Ovary (tissue), 3 donors: ENCODE measurements at regions not wholly inside any gene's neighbourhood (a gene's known extent, or its start where the extent isn't known, plus 50 kb on each side); places are given as distances from the start of the nearest gene placed in this dataset.

ENCODE experiments used
- POLR2A ChIP-seq: fragments of 450-650 bp; IDR thresholded peaks from one replicate; pipeline ENCODE4 v1.6.1; 2017; ENCODE audit warnings: antibody characterized with exemption, mild to moderate bottlenecking, moderate library complexity
- TF ChIP-seq, protein P1 (sequence below), 3 donors: fragments of 450-650 bp in 2 of 3; fragments of 200-600 bp in 1 of 3; IDR thresholded peaks; one replicate each; pipeline versions ENCODE4 v1.5.1 to v1.8.0; 2016 to 2022; ENCODE audit warnings: antibody characterized with exemption in 3 of 3, mild to moderate bottlenecking in 1 of 3
- donor health status: DM: no; HTN: no; CAD: no.

GRCh38 chr12:131209082-131210070 is 255.7 kb downstream of the ADGRD1 start:
- TF ChIP-seq, protein P1, sequence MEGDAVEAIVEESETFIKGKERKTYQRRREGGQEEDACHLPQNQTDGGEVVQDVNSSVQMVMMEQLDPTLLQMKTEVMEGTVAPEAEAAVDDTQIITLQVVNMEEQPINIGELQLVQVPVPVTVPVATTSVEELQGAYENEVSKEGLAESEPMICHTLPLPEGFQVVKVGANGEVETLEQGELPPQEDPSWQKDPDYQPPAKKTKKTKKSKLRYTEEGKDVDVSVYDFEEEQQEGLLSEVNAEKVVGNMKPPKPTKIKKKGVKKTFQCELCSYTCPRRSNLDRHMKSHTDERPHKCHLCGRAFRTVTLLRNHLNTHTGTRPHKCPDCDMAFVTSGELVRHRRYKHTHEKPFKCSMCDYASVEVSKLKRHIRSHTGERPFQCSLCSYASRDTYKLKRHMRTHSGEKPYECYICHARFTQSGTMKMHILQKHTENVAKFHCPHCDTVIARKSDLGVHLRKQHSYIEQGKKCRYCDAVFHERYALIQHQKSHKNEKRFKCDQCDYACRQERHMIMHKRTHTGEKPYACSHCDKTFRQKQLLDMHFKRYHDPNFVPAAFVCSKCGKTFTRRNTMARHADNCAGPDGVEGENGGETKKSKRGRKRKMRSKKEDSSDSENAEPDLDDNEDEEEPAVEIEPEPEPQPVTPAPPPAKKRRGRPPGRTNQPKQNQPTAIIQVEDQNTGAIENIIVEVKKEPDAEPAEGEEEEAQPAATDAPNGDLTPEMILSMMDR (IDR thresholded peaks at IDR 0.05): no peak
- TF ChIP-seq POLR2A: no peak
